Testis (tissue), 2 donors: ENCODE measurements at regions not wholly inside any gene's neighbourhood (a gene's known extent, or its start where the extent isn't known, plus 50 kb on each side); places are given as distances from the start of the nearest gene placed in this dataset.

Source experiments
- CTCF ChIP-seq, 3 experiments: fragments of 450-650 bp in 2 of 3; fragments of 200-600 bp in 1 of 3; sonication (generic) in 1 of 3; IDR thresholded peaks; one replicate each; pipeline ENCODE4 v1.5.1; 2016 to 2019; ENCODE audit warnings: antibody characterized with exemption in 3 of 3, mild to moderate bottlenecking in 2 of 3, moderate library complexity in 1 of 3
- POLR2A ChIP-seq: fragments of 450-650 bp; IDR thresholded peaks from one replicate; pipeline ENCODE4 v1.6.1; 2017; ENCODE audit warnings: antibody characterized with exemption, mild to moderate bottlenecking, moderate library complexity

- no peak for TF ChIP-seq CTCF (IDR thresholded peaks at IDR 0.05)
- no peak for TF ChIP-seq POLR2A
Measured at GRCh38 chr1:29621826-29622435, 385.6 kb downstream of the PTPRU start.
